ENCODE measurements at regions not wholly inside any gene's neighbourhood (a gene's known extent, or its start where the extent isn't known, plus 50 kb on each side); places are given as distances from the start of the nearest gene placed in this dataset.

GRCh38 chr5:173438951-173439350 is 110.7 kb upstream of the STC2 start (continued):
- no peak for TF ChIP-seq E2F6 (IDR thresholded peaks at IDR 0.05)
- TF ChIP-seq PHF8 (conservative IDR thresholded peaks at IDR 0.05; ENCODE audit: low read depth, low read length), result no peak
- no peak for TF ChIP-seq NANOG (IDR thresholded peaks at IDR 0.05; ENCODE audit: insufficient read depth, low read depth, low read length, poor library complexity, severe bottlenecking)

Data from H1 (cell line).